ACC112 (cell line): ENCODE measurements at regions not wholly inside any gene's neighbourhood (a gene's known extent, or its start where the extent isn't known, plus 50 kb on each side); places are given as distances from the start of the nearest gene placed in this dataset.
"Not testable (repeated sequence)": the region's sequence is repeated elsewhere in the genome, so short reads cannot be mapped to it uniquely, and the experiment has no call there.

ENCODE experiments used
- H2AFZ ChIP-seq: fragments of 200-600 bp; sonication (generic); one replicate; pipeline ENCODE4 v1.6.0; 2017; ENCODE audit warnings: antibody characterized with exemption, low read length; ENCODE audit not compliant: unreplicated experiment
- H3K27ac ChIP-seq: fragments of 200-600 bp; sonication (generic); 2 replicates; pipeline ENCODE4 v1.5.1; 2014; ENCODE audit warnings: low read depth, mild to moderate bottlenecking, antibody characterized with exemption, low read length, moderate library complexity
- H3K27me3 ChIP-seq: fragments of 200-600 bp; sonication (generic); 2 replicates; pipeline ENCODE4 v1.6.1; 2014; ENCODE audit warnings: mild to moderate bottlenecking, antibody characterized with exemption, low read length, moderate library complexity, mixed read lengths; ENCODE audit not compliant: insufficient read depth
- H3K36me3 ChIP-seq: fragments of 200-600 bp; sonication (generic); 2 replicates; pipeline ENCODE4 v1.6.1; 2016; ENCODE audit warnings: mild to moderate bottlenecking, antibody characterized with exemption, low read length, moderate library complexity, mixed read lengths; ENCODE audit not compliant: insufficient read depth
- H3K4me1 ChIP-seq: fragments of 200-600 bp; sonication (generic); one replicate; pipeline ENCODE4 v1.6.1; 2016; ENCODE audit warnings: low read length, mixed read lengths; ENCODE audit not compliant: insufficient read depth, unreplicated experiment, control insufficient read depth
- H3K4me3 ChIP-seq: fragments of 200-600 bp; sonication (generic); 2 replicates; pipeline ENCODE4 v1.5.1; 2014; ENCODE audit warnings: mild to moderate bottlenecking, low read depth, low read length
- H3K79me2 ChIP-seq: fragments of 200-600 bp; sonication (generic); one replicate; pipeline ENCODE4 v1.6.0; 2016; ENCODE audit warnings: low read length; ENCODE audit not compliant: control insufficient read depth, unreplicated experiment, insufficient read depth

DNA sequence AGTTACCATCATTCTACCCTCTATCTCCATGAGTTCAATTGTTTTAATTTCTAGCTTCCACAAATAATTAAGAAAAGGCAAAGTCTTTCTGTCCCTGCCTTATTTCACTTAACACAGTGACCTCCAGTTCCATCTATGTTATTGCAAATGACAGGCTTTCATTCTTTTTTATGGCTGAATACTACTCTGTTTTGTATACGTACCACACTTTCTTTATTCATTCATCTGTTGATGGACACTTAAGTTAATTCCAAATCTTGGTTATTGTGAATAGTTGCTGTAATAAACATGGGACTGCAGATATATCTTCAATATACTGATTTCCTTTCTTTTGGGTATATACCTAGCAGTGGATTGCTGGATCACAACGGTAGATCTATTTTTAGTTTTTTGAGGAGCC, 314.1 kb downstream of the SV2B start:
- Histone ChIP-seq H2AFZ (no peak overlapping the region), H3K4me3 (no peak overlapping the region)

DNA sequence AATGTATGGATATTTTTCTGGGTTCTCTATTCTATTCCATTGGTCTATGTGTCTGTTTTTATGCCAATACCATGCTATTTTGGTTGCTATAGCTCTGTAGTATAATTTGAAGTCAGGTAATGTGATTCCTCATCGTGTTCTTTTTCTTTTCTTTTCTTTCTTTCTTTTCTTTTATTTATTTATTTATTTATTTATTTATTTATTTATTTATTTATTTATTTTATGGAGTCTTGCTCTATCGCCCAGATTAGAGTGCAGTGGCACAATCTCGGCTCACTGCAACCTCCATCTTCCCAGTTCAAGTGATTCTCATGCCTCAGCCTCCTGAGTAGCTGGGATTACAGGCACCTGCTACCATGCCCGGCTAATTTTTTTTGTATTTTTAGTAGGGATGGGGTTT, 315.2 kb downstream of the SV2B start:
- H3K4me1 ChIP-seq, H3K36me3 ChIP-seq, H3K4me3 ChIP-seq, H3K79me2 ChIP-seq, H2AFZ ChIP-seq, H3K27ac ChIP-seq, H3K27me3 ChIP-seq: not testable (repeated sequence)

More for the DNA sequence above, 314.1 kb downstream of the SV2B start:
- Histone ChIP-seq H3K4me1 (no peaks in the 10 kb centered on the region), H3K79me2 (no peaks in the 10 kb centered on the region), H3K36me3 (no peaks in the 10 kb centered on the region), H3K27ac (no peak overlapping the region), H3K27me3 (no peaks in the 10 kb centered on the region)

- Histone ChIP-seq H2AFZ (no peak overlapping the region), H3K36me3 (no peaks in the 10 kb centered on the region), H3K27ac (no peak overlapping the region), H3K27me3 (no peaks in the 10 kb centered on the region), H3K4me1 (no peaks in the 10 kb centered on the region), H3K79me2 (no peaks in the 10 kb centered on the region), H3K4me3 (no peak overlapping the region)
Observed at GRCh38 chr15:91420689-91421088, 320.6 kb downstream of the SV2B start.

DNA sequence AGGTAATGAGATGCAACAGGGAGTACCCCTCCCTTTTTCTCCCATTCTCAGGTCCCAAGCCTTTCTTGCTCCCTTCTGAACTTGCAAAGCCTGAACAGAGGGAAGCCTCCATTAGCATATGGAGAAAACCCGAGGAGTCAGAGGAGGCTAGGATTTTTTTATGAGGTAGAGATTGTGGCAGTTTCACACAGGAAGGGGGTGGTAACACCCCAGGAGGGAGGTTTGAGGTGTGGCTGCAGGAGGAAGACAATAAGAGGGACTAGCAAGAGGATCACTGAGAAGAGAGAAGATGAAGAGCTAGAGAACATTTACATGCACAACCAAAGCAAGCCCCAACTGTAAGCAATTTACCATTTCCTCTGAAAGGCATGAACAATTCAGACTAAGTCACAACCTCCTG, 322.7 kb downstream of the SV2B start:
- H3K27ac ChIP-seq, result no peak overlapping the region
- H3K4me3 ChIP-seq, result no peak overlapping the region

GRCh38 chr15:91424001-91424400, 323.9 kb downstream of the SV2B start:
- H3K79me2 ChIP-seq, result no peaks in the 10 kb centered on the region
- no peaks in the 10 kb centered on the region for H3K27me3 ChIP-seq
- H3K36me3 ChIP-seq, result no peaks in the 10 kb centered on the region
- no peak overlapping the region for H3K4me3 ChIP-seq
- H2AFZ ChIP-seq, result no peak overlapping the region
- H3K4me1 ChIP-seq, result no peaks in the 10 kb centered on the region
- H3K27ac ChIP-seq, result no peak overlapping the region

More for the DNA sequence above, 322.7 kb downstream of the SV2B start:
- Histone ChIP-seq H3K27me3 (no peaks in the 10 kb centered on the region), H2AFZ (no peak overlapping the region), H3K79me2 (no peaks in the 10 kb centered on the region), H3K36me3 (no peaks in the 10 kb centered on the region), H3K4me1 (no peaks in the 10 kb centered on the region)

DNA sequence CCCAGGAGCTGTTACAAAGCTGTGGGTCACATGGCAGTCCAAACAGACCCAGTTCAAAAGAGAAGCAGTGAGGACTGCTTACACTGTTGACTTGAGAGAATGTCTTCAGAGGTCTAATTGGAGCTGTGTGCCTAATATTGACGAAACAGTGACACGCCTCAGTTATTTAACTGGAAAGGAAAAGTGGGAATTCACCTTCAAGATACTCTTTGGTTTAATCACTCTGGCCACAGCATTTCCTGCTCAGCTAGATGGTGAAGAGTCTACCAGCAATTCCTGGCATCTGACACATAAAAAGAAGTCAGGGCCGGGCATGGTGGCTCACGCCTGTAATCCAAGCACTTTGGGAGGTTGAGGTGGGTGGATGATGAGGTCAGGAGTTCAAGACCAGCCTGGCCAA, 326.4 kb downstream of the SV2B start:
- H3K27ac ChIP-seq, result no peak overlapping the region
- H3K4me1 ChIP-seq, result no peaks in the 10 kb centered on the region

GRCh38 chr15:91429973-91430372, 329.9 kb downstream of the SV2B start:
- H3K79me2 ChIP-seq, result no peaks in the 10 kb centered on the region
- H3K27me3 ChIP-seq, result no peaks in the 10 kb centered on the region
- no peaks in the 10 kb centered on the region for H3K36me3 ChIP-seq
- H3K4me1 ChIP-seq, result no peaks in the 10 kb centered on the region
- no peak overlapping the region for H3K4me3 ChIP-seq
- H2AFZ ChIP-seq, result no peak overlapping the region
- H3K27ac ChIP-seq, result no peak overlapping the region

More for the DNA sequence above, 326.4 kb downstream of the SV2B start:
- Histone ChIP-seq H2AFZ (no peak overlapping the region), H3K27me3 (no peaks in the 10 kb centered on the region), H3K4me3 (no peak overlapping the region), H3K36me3 (no peaks in the 10 kb centered on the region), H3K79me2 (no peaks in the 10 kb centered on the region)

DNA sequence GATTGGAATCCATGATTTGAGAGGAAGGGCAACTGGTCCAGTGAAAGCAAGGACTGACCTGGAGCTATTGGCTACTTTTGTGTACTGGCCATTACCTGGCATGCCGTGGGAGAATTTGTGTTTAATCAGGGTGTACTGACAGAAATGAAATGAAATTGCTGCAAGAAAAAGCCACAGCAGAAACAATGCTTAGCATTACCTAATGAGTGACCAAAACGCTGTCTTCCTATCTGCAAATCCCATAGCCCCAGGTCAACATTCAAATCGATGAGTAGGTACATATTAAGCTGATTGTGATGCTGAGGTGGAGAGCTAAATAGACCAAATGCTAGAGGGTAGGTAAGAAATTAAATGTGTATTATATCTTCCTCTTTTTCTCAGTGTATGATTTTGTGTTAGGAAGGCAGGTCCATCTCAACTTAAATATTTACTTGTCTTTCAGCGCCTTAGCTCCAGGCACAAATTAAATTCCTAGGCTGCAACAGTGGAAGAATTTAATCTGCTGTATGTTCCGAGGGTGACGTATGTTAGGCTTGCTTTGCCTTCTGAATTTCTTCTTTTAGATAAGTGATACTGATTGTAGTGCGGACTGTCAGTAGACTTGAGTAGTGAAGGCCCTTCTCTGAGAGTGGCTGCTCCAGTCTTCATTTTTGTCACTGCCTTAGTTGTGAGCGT, 331.1 kb downstream of the SV2B start:
- no peaks in the 10 kb centered on the region for H3K4me1 ChIP-seq
- no peaks in the 10 kb centered on the region for H3K36me3 ChIP-seq
- H3K27me3 ChIP-seq, result no peaks in the 10 kb centered on the region
- H3K4me3 ChIP-seq, result no peak overlapping the region
- H3K79me2 ChIP-seq, result no peaks in the 10 kb centered on the region
- H2AFZ ChIP-seq, result no peak overlapping the region
- H3K27ac ChIP-seq, result no peak overlapping the region

DNA sequence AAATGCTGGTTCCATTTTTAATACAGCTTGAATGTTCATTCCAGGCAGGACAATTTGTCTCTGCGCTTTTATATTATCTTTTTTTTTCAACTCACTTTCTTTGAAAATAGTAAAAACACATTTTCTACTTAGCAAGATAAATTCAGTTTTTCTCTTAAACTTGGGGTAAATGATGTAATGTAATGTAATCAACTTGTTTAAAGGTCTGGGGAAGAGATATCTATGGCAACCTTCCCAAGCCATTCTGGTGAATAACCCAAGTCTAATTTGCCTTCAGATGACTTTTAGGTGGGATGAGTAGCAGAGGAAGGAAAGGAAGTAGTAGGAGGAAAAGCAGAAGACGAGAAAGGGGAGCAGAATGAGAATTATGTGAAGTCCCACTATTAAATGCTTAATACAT, 335.1 kb downstream of the SV2B start:
- H3K36me3 ChIP-seq, result no peaks in the 10 kb centered on the region
- no peaks in the 10 kb centered on the region for H3K79me2 ChIP-seq
- H3K27me3 ChIP-seq, result no peaks in the 10 kb centered on the region
- no peak overlapping the region for H3K27ac ChIP-seq
- no peaks in the 10 kb centered on the region for H3K4me1 ChIP-seq
- H3K4me3 ChIP-seq, result no peak overlapping the region
- no peak overlapping the region for H2AFZ ChIP-seq

GRCh38 chr15:91444656-91445055, 344.6 kb downstream of the SV2B start:
- Histone ChIP-seq H3K27me3 (no peaks in the 10 kb centered on the region), H2AFZ (no peak overlapping the region), H3K27ac (no peak overlapping the region), H3K36me3 (no peaks in the 10 kb centered on the region), H3K4me3 (no peak overlapping the region), H3K4me1 (no peaks in the 10 kb centered on the region), H3K79me2 (no peaks in the 10 kb centered on the region)

- H3K4me1 ChIP-seq, result no peaks in the 10 kb centered on the region
- no peak overlapping the region for H3K4me3 ChIP-seq
- no peak overlapping the region for H3K27ac ChIP-seq
- H3K27me3 ChIP-seq, result no peaks in the 10 kb centered on the region
- H2AFZ ChIP-seq, result no peak overlapping the region
- H3K79me2 ChIP-seq, result no peaks in the 10 kb centered on the region
- H3K36me3 ChIP-seq, result no peaks in the 10 kb centered on the region
Observed at GRCh38 chr15:91445695-91446228, 345.7 kb downstream of the SV2B start.
